ENCODE measurements at regions not wholly inside any gene's neighbourhood (a gene's known extent, or its start where the extent isn't known, plus 50 kb on each side); places are given as distances from the start of the nearest gene placed in this dataset.

- TF ChIP-seq CTCF (IDR thresholded peaks at IDR 0.05) (no peak), POLR2A (IDR thresholded peaks at IDR 0.05) (no peak), EP300 (IDR thresholded peaks at IDR 0.05) (no peak)
These were observed 308.0 kb upstream of the LMO3 start for GRCh38 chr12:16913832-16914490.
